Panc1 (cell line): ENCODE measurements at regions not wholly inside any gene's neighbourhood (a gene's known extent, or its start where the extent isn't known, plus 50 kb on each side); places are given as distances from the start of the nearest gene placed in this dataset.

Experiments used
- ATAC-seq: fragments of 200-7000 bp; cut with Tn5 transposase; 2 replicates; pipeline ENCODE4 v1.9.1; 2020; ENCODE audit warnings: mild to moderate bottlenecking, moderate library complexity
- BruUV-seq: library from RNA; stranded (reverse); fragments of 400-500 nt; replicated peaks from 2 replicates; lab custom pipeline; 2021; lab: Mats Ljungman, UMichigan
- CTCF ChIA-PET: fragments of 300-600 bp; sonication (Branson Sonifier 250); formaldehyde crosslinking; loops from one replicate; lab custom pipeline; 2022; ENCODE audit warnings: antibody characterized with exemption; lab: Charles Lee
- POLR2A ChIA-PET: fragments of 300-600 bp; sonication (Branson Sonifier 250); formaldehyde crosslinking; loops from one replicate; lab custom pipeline; 2022; ENCODE audit warnings: antibody characterized with exemption; lab: Charles Lee
- DNase-seq: peaks from one replicate; pipeline ENCODE4 v3.0.0-alpha.2; 2010; ENCODE audit warnings: low read depth, low spot score
- H3K27ac ChIP-seq: 2 replicates; pipeline ENCODE4 v1.5.1; 2011; ENCODE audit warnings: mild to moderate bottlenecking, low read length, inconsistent platforms
- H3K27me3 ChIP-seq: fragments of 200-500 bp; sonication (Bioruptor generic); 2 replicates; pipeline ENCODE4 v1.6.0; 2014; ENCODE audit warnings: low read length, inconsistent platforms; ENCODE audit not compliant: control insufficient read depth, insufficient read depth
- H3K36me3 ChIP-seq: fragments of 200-500 bp; sonication (Bioruptor generic); 2 replicates; pipeline ENCODE4 v1.5.1; 2014; ENCODE audit warnings: inconsistent platforms, mild to moderate bottlenecking, low read length, moderate library complexity; ENCODE audit not compliant: control insufficient read depth, insufficient read depth
- H3K4me1 ChIP-seq: 2 replicates; pipeline ENCODE4 v1.5.1; 2011; ENCODE audit warnings: inconsistent platforms, mild to moderate bottlenecking, low read length, moderate library complexity; ENCODE audit not compliant: control insufficient read depth, insufficient read depth
- H3K4me3 ChIP-seq, 2 experiments: 2 replicates each; pipeline ENCODE4 v1.5.1; 2011 to 2012; ENCODE audit warnings: low read depth in 2 of 2, low read length in 2 of 2, mild to moderate bottlenecking in 2 of 2, inconsistent platforms in 1 of 2, moderate library complexity in 1 of 2
- H3K9me3 ChIP-seq: fragments of 200-500 bp; sonication (Bioruptor generic); 2 replicates; pipeline ENCODE4 v1.5.1; 2014; ENCODE audit warnings: low read depth, mild to moderate bottlenecking, inconsistent platforms, low read length, moderate library complexity; ENCODE audit not compliant: control insufficient read depth, insufficient read depth
- POLR2AphosphoS5 ChIP-seq: IDR thresholded peaks from 2 replicates; pipeline ENCODE4 v1.6.1; 2012; ENCODE audit warnings: mild to moderate bottlenecking, low read depth, low read length, moderate library complexity
- SIN3A ChIP-seq: IDR thresholded peaks from 2 replicates; pipeline ENCODE4 v1.6.1; 2012; ENCODE audit warnings: low read depth, mild to moderate bottlenecking, low read length, moderate library complexity, borderline replicate concordance; ENCODE audit not compliant: insufficient read depth
- TCF7L2 ChIP-seq: IDR thresholded peaks from 2 replicates; pipeline ENCODE4 v1.6.1; 2011; ENCODE audit warnings: mild to moderate bottlenecking, low read depth, low read length, inconsistent platforms
- in situ Hi-C: cut with HindIII; loops from 2 replicates; pipeline ENCODE4 v1.10.0; 2016; ENCODE audit warnings: low sequenced_read_pairs, low pct_unique_long_range_greater_than_20kb
- intact Hi-C: fragments of 100-400 bp; cut with micrococcal nuclease; formaldehyde crosslinking; loops from one replicate; pipeline ENCODE4 v1.10.0; 2022; ENCODE audit not compliant: unreplicated experiment
- TF ChIP-seq, protein P1 (sequence below): fragments of 450-650 bp; IDR thresholded peaks from 2 replicates; pipeline ENCODE4 v1.5.1; 2017; ENCODE audit warnings: mild to moderate bottlenecking
- TF ChIP-seq, protein P2 (sequence below), 2 experiments: IDR thresholded peaks; 2 replicates each; pipeline ENCODE4 v1.6.1; 2011 to 2012; ENCODE audit warnings: low read depth in 2 of 2, control low read depth in 1 of 2, low read length in 1 of 2, mild to moderate bottlenecking in 1 of 2, moderate library complexity in 1 of 2; ENCODE audit not compliant: insufficient read depth in 1 of 2

GRCh38 chr18:64233851-64234250 lies 85.0 kb upstream of the LINC00305 start:
- Histone ChIP-seq H3K27me3 (no peaks in the 10 kb centered on the region), H3K27ac (no peak overlapping the region), H3K9me3 (no peaks in the 10 kb centered on the region), H3K4me1 (no peaks in the 10 kb centered on the region), H3K36me3 (no peaks in the 10 kb centered on the region), H3K4me3 (no peak overlapping the region)
- ATAC-seq = no peak
- TF ChIP-seq, protein P1, sequence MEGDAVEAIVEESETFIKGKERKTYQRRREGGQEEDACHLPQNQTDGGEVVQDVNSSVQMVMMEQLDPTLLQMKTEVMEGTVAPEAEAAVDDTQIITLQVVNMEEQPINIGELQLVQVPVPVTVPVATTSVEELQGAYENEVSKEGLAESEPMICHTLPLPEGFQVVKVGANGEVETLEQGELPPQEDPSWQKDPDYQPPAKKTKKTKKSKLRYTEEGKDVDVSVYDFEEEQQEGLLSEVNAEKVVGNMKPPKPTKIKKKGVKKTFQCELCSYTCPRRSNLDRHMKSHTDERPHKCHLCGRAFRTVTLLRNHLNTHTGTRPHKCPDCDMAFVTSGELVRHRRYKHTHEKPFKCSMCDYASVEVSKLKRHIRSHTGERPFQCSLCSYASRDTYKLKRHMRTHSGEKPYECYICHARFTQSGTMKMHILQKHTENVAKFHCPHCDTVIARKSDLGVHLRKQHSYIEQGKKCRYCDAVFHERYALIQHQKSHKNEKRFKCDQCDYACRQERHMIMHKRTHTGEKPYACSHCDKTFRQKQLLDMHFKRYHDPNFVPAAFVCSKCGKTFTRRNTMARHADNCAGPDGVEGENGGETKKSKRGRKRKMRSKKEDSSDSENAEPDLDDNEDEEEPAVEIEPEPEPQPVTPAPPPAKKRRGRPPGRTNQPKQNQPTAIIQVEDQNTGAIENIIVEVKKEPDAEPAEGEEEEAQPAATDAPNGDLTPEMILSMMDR = no peak
- TF ChIP-seq TCF7L2 = no peak
- TF ChIP-seq POLR2AphosphoS5 = no peak
- TF ChIP-seq, protein P2, sequence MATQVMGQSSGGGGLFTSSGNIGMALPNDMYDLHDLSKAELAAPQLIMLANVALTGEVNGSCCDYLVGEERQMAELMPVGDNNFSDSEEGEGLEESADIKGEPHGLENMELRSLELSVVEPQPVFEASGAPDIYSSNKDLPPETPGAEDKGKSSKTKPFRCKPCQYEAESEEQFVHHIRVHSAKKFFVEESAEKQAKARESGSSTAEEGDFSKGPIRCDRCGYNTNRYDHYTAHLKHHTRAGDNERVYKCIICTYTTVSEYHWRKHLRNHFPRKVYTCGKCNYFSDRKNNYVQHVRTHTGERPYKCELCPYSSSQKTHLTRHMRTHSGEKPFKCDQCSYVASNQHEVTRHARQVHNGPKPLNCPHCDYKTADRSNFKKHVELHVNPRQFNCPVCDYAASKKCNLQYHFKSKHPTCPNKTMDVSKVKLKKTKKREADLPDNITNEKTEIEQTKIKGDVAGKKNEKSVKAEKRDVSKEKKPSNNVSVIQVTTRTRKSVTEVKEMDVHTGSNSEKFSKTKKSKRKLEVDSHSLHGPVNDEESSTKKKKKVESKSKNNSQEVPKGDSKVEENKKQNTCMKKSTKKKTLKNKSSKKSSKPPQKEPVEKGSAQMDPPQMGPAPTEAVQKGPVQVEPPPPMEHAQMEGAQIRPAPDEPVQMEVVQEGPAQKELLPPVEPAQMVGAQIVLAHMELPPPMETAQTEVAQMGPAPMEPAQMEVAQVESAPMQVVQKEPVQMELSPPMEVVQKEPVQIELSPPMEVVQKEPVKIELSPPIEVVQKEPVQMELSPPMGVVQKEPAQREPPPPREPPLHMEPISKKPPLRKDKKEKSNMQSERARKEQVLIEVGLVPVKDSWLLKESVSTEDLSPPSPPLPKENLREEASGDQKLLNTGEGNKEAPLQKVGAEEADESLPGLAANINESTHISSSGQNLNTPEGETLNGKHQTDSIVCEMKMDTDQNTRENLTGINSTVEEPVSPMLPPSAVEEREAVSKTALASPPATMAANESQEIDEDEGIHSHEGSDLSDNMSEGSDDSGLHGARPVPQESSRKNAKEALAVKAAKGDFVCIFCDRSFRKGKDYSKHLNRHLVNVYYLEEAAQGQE (IDR thresholded peaks at IDR 0.05; ENCODE audit: insufficient read depth in 1 of 2, low read depth in 2 of 2, low read length in 1 of 2) = no peak
- no peak for TF ChIP-seq SIN3A
- BruUV-seq = no TSS peak
- intact Hi-C loops = no loop called here
- no peak for DNase-seq
- CTCF ChIA-PET = no interaction called here
- in situ Hi-C loops = no loop called here
- POLR2A ChIA-PET = no interaction called here

- Histone ChIP-seq H3K36me3 (no peaks in the 10 kb centered on the region), H3K4me3 (no peak overlapping the region), H3K9me3 (no peaks in the 10 kb centered on the region), H3K27me3 (no peaks in the 10 kb centered on the region), H3K4me1 (no peaks in the 10 kb centered on the region), H3K27ac (no peak overlapping the region)
- POLR2A ChIA-PET = no interaction called here
- no peak for ATAC-seq
- in situ Hi-C loops = no loop called here
- BruUV-seq = no TSS peak
- TF ChIP-seq SIN3A = no peak
- TF ChIP-seq, protein P1 = no peak
- TF ChIP-seq, protein P2 (IDR thresholded peaks at IDR 0.05; ENCODE audit: insufficient read depth in 1 of 2, low read depth in 2 of 2, low read length in 1 of 2) = no peak
- TF ChIP-seq TCF7L2 = no peak
- TF ChIP-seq POLR2AphosphoS5 = no peak
- intact Hi-C loops = no loop called here
- no peak for DNase-seq
- CTCF ChIA-PET = no interaction called here
Observed at GRCh38 chr18:64220941-64221340, 72.1 kb upstream of the LINC00305 start.
